ENCODE measurements at regions not wholly inside any gene's neighbourhood (a gene's known extent, or its start where the extent isn't known, plus 50 kb on each side); places are given as distances from the start of the nearest gene placed in this dataset.
"Not testable (repeated sequence)": the region's sequence is repeated elsewhere in the genome, so short reads cannot be mapped to it uniquely, and the experiment has no call there.

DNA sequence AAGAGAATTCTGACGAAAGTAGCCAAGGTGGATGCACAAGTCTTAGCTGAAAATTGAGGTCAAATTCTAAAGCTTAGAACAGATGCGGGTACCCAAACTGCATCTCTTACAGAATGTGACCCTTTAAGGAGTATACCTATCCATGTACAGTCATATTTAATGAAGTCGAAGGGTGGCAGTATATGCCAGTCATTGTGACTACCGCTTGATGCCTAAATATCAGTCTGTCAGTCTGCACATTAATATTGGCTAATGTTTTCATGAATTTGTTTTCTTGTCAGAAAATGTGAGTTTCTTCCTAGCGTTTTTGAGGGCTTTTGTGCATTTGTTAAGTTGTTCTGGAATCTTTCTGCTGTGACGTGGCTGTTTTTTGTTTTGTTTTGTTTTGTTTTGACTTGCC, 264.5 kb upstream of the ELAVL2 start:
- no peak for DNase-seq (ENCODE audit: extremely low read depth, low read depth, low spot score)

DNA sequence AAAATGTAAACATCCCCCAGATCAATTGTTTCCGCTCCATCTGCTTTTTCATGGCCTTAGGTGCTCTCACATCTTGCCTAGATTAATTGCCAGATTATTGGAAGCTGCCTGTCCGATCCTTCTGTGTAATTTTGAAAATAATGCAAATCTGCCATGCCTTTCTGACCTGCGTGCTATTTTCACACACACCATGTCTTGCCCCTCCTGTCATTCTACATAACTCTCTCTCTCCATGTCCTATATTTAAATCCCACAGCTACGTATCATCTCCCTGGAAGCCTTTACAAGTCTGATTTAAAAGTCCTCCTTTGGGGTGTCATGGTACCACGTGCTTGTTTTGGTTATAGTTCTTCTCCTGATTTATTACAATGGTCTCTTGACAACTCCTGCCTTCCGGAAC, 247.6 kb upstream of the ELAVL2 start:
- DNase-seq (ENCODE audit: extremely low read depth, low read depth, low spot score): no peak

DNA sequence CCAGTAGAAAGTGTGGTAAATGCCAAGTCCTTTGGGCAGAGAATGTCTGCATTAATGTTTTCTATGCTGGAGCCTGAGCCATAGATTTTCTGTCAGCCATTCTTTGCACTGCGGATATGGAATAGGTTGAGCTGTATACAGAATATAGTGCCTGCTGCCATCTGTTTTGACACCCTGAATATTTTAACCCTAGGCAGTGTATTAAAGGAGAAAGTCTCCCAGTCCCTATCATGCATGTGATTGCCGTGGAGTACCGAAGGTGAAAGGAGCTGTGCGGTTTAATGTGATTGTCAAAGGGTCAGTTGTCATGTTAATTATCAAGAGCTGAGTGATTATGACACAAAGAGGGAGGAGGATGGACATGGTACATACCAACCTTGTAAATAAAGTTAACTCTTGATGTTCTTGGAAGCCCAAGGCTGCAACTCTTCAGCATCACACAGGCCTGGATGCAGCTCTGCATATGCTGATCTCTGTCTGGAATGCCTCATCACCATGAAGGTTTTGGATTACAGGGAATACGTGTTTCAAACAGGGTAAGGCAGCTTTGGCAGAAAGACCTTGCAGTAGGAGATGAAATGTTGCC, 247.1 kb upstream of the ELAVL2 start:
- DNase-seq (ENCODE audit: extremely low read depth, low read depth, low spot score): no peak

- no peak for DNase-seq (ENCODE audit: extremely low read depth, low read depth, low spot score)
Measured at GRCh38 chr9:24071716-24072115, 245.7 kb upstream of the ELAVL2 start.

GRCh38 chr9:24071091-24071490, 245.1 kb upstream of the ELAVL2 start:
- no peak for DNase-seq (ENCODE audit: extremely low read depth, low read depth, low spot score)

DNA sequence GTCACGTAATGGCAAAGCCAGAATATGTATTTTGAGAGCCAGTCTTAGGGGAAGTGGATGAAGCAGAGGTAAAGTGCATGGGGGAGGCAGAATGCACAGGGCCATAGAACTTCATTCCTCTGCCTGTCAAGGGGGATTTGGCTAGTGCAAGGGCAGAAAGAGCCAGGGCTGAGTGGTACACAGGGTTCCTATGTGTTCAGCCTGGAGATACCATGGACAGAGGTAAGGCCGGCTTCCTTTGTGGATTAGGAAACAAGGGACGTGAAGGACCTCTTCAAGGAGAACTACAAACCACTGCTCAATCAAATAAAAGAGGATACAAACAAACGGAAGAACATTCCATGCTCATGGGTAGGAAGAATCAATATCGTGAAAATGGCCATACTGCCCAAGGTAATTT, 241.1 kb upstream of the ELAVL2 start:
- not testable (repeated sequence) for DNase-seq (ENCODE audit: extremely low read depth, low read depth, low spot score)

- no peak for DNase-seq (ENCODE audit: extremely low read depth, low read depth, low spot score)
Measured at GRCh38 chr9:24059651-24060050, 233.6 kb upstream of the ELAVL2 start.

GRCh38 chr9:24051587-24051986, 225.5 kb upstream of the ELAVL2 start:
- DNase-seq (ENCODE audit: extremely low read depth, low read depth, low spot score): no peak

DNA sequence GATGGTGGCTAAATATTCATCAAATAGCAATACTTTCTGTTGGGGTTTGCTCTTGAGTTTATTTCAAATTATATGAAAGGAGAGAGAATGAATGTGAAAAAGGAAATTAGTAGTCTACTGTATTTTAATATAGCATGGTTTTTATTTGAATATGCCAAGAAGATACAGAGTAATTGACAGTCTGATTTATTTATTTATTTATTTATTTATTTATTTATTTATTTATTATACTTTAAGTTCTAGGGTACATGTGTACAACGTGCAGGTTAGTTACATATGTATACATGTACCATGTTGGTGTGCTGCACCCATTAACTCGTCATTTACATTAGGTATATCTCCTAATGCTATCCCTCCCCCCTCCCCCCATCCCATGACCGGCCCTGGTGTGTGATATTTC, 224.2 kb upstream of the ELAVL2 start:
- DNase-seq (ENCODE audit: extremely low read depth, low read depth, low spot score): not testable (repeated sequence)

- DNase-seq (ENCODE audit: extremely low read depth, low read depth, low spot score): no peak
Measured at GRCh38 chr9:24045150-24045549, 219.1 kb upstream of the ELAVL2 start.

- no peak for DNase-seq (ENCODE audit: extremely low read depth, low read depth, low spot score)
Measured at GRCh38 chr9:24044576-24044975, 218.5 kb upstream of the ELAVL2 start.

GRCh38 chr9:24041160-24041690, 215.2 kb upstream of the ELAVL2 start:
- DNase-seq (ENCODE audit: extremely low read depth, low read depth, low spot score): no peak

GRCh38 chr9:24036459-24036858, 210.4 kb upstream of the ELAVL2 start:
- no peak for DNase-seq (ENCODE audit: extremely low read depth, low read depth, low spot score)

DNA sequence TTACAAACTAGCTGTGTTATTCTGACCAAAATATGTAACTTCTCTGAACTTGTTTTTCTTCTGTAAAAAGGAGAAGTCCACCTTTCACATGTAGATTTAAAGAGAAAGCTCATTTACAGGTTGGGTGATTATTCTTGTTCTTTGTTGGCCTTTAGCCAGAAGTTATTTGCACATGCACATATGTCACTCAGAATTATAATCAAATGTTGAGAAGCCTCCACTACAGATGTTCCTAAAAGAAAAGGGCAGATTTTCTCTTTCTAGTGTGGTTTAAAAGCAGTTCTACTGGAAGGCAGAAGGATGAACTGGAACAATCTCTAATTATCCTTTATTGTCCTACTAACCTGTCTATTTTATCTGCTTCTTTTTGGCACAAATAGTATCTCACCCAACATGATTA, 209.8 kb upstream of the ELAVL2 start:
- DNase-seq (ENCODE audit: extremely low read depth, low read depth, low spot score): no peak

GRCh38 chr9:24011881-24012280, 185.8 kb upstream of the ELAVL2 start:
- DNase-seq (ENCODE audit: extremely low read depth, low read depth, low spot score): no peak

GRCh38 chr9:24011009-24011717, 185.1 kb upstream of the ELAVL2 start:
- DNase-seq (ENCODE audit: extremely low read depth, low read depth, low spot score): no peak

DNA sequence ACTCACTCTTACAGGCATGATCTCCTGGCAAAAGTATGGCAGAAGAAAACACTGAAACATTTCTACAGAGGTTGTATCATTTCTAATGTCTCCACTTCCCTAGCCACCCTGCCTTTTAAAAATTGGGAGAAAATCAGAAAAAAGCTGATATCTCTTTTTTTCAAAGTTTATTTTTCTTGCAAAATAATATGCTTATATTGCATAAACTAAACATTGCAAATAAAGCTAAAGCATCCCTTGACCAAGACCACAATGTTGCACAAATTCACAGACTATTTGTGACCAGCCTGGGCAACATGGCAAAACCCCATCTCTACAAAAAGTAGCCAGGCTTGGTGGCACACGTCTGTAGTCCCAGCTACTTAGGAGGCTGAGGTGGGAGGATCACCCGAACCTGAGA, 183.3 kb upstream of the ELAVL2 start:
- DNase-seq (ENCODE audit: extremely low read depth, low read depth, low spot score): no peak

- DNase-seq (ENCODE audit: extremely low read depth, low read depth, low spot score): no peak
Measured at GRCh38 chr9:24007185-24007584, 181.1 kb upstream of the ELAVL2 start.

DNA sequence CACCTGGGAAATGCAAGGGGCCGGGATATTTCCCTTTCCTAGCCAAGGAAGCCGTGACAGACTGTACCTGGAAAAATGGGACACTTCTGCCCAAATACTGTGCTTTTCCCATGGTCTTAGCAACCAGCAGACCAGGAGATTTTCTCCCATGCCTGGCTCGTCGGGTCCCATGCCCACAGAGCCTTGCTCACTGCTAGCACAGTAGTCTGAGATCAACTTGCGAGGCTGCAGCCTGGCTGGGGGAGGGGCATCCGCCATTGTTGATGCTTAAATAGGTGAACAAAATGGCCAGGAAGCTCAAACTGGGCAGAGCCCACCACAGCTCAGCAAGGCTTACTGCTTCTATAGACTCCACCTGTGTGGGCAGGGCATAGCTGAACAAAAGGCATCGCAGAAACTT, 165.8 kb upstream of the ELAVL2 start:
- not testable (repeated sequence) for DNase-seq (ENCODE audit: extremely low read depth, low read depth, low spot score)

- no peak for DNase-seq (ENCODE audit: extremely low read depth, low read depth, low spot score)
Measured at GRCh38 chr9:23979491-23979890, 153.5 kb upstream of the ELAVL2 start.

- no peak for DNase-seq (ENCODE audit: extremely low read depth, low read depth, low spot score)
Measured at GRCh38 chr9:23962101-23962500, 136.1 kb upstream of the ELAVL2 start.

DNA sequence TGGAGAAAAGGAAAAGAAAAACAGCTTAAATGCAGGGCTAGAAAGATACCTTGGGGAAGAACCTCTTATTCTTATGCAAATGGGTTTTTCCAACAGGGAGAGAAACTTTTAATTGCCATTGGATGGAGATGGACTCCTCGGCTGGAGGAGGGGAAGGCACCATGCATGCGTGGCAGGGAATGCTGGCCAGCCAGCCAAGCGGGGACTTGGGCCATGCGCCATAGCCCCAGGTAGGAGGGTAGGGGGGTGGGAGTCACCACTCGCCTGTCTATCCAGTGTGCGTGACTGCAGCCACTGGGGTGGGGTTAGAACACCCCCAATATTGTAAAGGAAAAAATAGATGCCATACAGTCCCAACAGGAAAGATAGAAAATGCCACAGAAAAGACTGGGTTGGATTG, 119.9 kb upstream of the ELAVL2 start:
- DNase-seq (ENCODE audit: extremely low read depth, low read depth, low spot score): no peak

- DNase-seq (ENCODE audit: extremely low read depth, low read depth, low spot score): no peak
Measured at GRCh38 chr9:23941051-23941450, 115.0 kb upstream of the ELAVL2 start.
